T1000 (cell line): ENCODE measurements at regions not wholly inside any gene's neighbourhood (a gene's known extent, or its start where the extent isn't known, plus 50 kb on each side); places are given as distances from the start of the nearest gene placed in this dataset.

Experiments
- DNase-seq: peaks from one replicate; lab custom pipeline; 2025; ENCODE audit warnings: mixed read lengths; lab: John Stamatoyannopoulos, UW

- no peak for DNase-seq
These were observed 212.3 kb upstream of the B3GAT1 start for GRCh38 chr11:134624166-134624920.

DNA sequence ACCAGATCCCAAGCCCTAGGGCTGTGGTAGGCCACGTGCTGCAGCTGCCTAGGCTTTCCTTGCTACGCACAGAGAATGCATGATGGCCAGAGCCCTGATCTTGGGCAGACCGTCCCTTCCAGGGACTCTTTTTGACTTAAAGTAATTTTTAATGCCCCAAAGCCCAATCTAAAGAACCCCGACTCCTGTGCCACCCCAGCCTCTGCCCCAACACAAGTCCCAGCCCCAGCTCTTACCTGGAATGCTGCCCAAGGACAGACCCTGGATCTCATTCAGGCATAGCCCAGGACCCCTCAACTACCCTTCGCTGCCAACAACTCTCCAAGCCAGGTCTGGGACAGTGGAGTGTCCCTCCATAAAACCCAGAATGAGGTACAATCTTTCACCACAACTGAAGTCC, 211.7 kb upstream of the B3GAT1 start:
- no peak for DNase-seq

DNA sequence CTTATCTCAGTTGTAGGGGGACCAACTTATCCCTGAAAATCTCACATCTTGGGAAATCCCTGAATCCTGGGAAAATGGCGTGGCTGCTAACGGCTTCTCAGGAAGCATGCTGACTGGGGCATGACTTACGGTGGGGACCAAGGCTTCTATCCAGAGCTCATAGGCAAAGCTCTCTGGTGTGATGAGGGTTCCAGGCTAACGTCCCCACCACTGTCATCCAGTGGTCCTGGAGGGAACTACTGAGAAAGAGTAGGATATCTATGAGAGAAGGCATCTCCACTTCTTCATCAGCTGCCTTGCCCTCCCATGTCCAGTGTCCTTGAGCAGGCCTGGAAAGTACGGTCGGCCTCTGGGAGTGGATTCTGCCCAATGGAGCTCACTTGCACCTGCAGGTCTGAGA, 210.4 kb upstream of the B3GAT1 start:
- no peak for DNase-seq

DNA sequence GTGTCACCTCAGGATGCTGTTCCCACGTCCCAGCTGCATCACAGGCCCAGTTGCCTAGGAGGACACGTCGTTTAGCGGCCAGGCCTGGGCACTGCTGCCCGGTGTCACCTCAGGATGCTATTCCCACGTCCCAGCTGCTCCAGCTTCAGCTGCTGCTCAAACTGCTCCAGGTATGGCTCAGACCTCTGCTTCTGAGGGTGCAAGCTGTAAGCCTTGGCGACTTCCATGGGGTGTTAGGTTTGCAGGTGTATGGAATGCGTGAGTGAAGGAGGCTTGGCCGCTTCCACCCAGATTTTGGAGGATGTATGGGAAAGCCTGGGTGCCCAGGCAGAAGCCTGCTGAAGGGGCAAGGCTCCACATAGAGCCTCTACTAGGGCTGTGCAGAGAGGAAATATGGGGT, 205.3 kb upstream of the B3GAT1 start:
- DNase-seq: no peak

DNA sequence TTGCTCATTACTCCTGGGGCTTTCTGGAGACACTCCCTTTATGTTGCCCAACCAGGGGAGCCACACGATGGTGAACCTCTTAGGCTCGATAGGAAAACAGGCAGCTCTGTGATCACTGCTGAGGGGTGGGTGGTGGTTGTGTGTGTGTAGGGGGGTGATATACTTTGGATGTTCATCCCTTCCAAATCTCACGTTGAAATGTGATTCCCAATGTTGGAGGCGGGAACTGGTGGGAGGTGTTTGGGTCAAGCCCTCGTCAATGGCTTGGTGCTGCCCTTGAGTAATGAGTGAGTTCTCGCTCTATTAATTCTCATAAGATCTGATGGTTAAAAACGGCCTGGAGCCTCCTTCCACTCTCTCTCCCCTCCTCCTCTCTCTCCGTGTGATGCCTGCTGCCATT, 204.0 kb upstream of the B3GAT1 start:
- no peak for DNase-seq

GRCh38 chr11:134615041-134615615, 203.1 kb upstream of the B3GAT1 start:
- no peak for DNase-seq

DNA sequence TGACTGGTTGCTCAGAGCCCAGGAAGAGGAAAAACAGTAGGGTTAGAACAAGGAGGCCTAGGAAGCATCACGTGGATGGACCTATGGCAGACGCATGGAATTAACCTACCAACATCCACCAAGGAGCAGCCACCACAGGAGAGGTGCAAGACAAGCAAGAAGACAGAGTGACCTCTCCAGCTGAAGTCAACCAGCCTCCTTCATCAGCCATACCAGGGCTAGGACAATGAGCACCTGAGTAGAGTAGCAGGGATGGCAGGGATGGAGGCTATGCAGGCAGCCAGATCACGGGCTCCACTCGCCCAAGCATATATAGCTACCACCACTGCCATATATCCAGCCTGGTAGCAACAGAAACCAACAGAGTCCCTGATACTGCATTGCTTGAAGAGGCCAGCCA, 202.1 kb upstream of the B3GAT1 start:
- no peak for DNase-seq

DNA sequence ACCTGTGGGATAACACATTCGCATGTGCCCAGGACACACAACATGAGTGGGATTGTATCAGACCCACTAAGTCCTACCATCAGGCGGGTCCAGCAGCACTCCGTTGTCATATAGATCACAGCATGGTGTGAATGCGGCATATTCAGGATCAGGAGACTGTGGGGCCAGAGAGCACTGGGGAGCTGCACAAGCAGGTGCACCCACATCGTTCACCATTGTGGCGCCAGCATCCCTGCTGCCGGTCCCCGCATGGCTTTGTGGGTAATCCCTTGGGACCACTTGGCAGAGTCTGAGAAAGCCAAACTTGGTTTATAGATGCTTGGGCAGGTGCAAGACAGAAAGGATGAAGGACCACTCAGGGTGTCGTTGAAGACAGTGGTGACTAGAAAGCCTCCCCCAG, 201.6 kb upstream of the B3GAT1 start:
- DNase-seq: no peak

DNA sequence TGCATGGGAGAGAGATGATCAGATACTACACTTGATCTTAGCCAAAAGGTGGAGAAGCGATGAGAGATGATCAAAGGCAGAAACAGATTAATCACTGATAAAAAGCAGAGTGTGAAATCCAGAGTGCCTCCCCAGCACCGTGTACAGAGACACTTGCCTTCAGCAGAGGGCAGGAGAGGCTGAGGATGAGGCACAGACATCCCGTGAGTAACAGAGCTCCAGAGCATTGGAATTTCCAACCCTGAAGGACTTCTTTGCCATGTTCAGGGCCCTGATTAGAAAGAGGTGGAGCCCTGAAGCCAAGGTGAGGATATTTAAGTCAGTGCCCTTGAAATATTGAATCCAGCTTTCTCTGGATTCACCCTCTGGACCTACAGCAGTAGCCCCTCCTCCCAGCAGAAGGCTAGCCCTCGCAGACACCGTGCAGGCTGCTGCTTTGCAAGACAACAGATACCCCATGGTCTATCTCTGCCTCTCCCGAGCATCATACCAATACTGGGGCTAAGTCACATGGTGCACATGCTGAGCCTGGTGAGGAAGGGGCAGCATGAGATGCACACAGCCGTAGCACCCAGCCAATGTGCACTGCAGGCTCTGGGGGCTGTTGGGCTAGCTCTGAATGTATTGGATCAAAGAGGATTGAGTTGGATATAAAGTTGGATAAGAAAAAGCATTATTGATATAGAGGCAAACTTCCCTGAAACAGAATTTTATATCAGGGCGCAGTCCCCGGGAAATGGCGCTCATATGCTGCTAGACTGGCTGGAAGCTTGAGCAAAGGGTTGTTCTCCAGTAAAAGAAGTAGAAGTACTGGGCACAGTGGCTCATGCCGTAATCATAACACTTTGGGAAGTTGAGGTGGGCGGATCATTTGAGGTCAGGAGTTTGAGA, 200.3 kb upstream of the B3GAT1 start:
- DNase-seq: no peak

DNA sequence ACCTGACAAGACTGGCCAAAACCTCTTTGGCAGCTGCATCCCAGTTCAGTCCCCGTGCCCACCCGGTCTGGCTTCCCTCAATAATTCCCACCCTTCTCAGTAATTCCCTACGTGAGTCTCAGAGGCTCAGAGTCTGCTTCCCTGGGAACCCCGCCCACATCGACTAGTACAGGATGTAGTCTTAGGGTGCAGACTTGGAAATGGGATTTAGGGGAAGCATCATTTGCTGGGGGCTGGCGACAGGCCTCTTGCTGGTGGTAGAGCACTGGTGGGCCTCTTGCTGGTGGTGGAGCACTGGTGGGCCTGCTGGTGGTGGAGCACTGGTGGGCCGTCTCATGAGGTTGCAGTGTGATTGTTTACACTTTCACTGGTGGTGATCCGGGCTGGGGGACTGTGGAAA, 199.5 kb upstream of the B3GAT1 start:
- DNase-seq: no peak

GRCh38 chr11:134610116-134610910, 198.3 kb upstream of the B3GAT1 start:
- DNase-seq: no peak

DNA sequence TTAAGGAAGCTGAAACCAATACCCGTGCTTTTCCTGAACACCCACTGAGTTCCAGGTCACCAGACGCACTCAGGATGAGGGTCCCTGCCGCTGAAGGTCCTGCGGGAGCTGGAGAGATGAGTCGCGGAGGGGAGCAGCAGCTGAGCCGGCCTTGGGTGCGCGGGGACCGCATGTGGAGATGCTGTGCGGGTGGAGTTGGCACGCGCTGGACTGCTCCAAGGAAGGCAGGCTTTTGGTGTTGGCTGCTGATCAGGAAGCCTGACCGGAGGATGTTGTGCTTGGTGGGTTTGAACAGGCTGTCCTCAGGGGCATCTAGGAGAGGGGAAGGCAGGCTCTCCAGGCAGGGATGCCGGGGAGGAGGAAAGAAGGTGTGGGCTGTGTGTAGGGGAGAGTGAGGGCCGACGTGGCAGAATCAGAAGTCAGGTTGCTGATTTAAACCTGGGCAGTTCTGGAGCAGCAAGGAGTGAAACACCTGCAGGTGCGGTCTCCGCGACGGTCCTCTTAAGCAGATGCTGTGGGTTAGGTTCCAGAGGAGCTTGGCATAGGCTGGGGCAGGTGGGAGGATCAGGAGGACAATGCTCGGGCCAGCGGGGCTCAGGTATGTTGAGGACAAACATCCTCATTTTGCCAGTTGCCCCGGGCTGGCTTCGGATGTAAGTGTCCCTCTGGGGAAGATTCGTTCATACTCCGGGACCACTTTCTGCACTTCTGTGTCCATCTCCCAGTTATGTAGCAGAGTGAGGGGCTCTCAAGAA, 197.5 kb upstream of the B3GAT1 start:
- no peak for DNase-seq

GRCh38 chr11:134607963-134608750, 196.1 kb upstream of the B3GAT1 start:
- no peak for DNase-seq

DNA sequence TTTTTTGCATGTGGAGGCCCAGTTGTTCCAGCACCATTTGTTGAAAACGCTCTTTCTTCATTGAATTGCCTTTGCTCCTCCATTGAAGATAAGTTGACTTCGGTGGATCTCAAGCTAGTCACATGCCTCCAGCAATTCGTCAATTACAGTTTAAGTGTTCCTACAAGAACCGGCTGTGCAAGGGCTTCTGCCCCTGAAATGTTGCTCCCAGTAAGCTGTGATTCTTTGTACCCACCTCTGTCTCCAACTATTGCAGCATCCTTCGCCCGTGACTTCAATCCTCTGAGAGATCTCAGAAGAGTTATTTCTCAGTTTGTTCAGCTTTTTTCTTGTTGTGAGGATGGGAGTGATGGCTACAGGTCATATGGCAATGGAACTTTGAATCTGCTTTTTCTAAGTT, 194.2 kb upstream of the B3GAT1 start:
- DNase-seq: no peak

- no peak for DNase-seq
These were observed 192.8 kb upstream of the B3GAT1 start for GRCh38 chr11:134604886-134605285.

GRCh38 chr11:134599299-134599771, 187.3 kb upstream of the B3GAT1 start:
- DNase-seq: no peak

GRCh38 chr11:134598368-134598767, 186.3 kb upstream of the B3GAT1 start:
- DNase-seq: no peak

DNA sequence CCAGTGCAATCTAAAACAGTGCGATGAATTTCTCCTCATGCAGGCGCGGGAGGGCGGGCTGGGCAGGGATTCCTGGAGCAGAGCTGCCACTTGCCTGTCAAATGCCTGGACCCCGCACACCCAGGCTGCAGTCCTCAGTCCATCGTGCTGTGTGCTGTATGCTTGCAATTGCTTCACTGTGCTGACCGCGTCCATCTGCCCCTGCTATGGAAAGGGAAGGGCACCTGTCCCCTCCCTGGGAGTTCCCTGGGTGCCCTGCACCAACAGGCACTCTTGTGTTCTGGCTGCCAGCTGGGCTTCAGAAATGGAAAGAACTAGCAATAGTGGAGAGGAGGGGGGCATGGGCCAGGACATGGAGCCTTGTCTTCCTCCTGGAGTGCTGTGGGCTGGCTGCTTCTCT, 185.4 kb upstream of the B3GAT1 start:
- DNase-seq: no peak

DNA sequence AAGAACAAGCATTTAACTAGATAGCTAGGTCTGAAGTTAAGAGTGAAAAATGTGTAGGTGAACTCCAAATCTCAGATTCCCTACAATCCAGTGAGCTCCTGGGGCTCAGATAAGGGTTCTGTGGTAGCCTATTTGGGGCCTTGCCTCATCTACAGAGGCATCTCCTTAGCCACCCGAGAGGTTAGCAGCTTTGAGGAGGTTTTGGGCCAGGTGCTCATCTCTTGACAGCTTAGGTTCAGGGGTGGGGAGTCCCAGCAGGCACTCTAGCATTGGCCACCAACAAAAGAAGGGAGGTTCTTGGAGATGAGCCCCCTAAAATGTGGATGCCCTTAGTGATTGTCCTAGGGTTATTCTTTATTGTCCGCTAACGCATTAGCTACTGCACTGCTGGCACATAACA, 184.4 kb upstream of the B3GAT1 start:
- DNase-seq: no peak

- DNase-seq: no peak
These were observed 180.4 kb upstream of the B3GAT1 start for GRCh38 chr11:134592391-134592990.
